Endothelial cell of umbilical vein (primary cell): ENCODE measurements at regions not wholly inside any gene's neighbourhood (a gene's known extent, or its start where the extent isn't known, plus 50 kb on each side); places are given as distances from the start of the nearest gene placed in this dataset.

ENCODE experiments used
- BruUV-seq: library from RNA; stranded (reverse); fragments of 400-500 nt; replicated peaks from 2 replicates; lab custom pipeline; 2021; lab: Mats Ljungman, UMichigan
- CTCF ChIA-PET: fragments of 300-600, 350-600 bp; sonication (Branson Sonifier 250); formaldehyde crosslinking; loops from one replicate; lab custom pipeline; 2021; ENCODE audit warnings: antibody characterized with exemption, inconsistent platforms; lab: Charles Lee
- POLR2A ChIA-PET: fragments of 300-600, 350-600 bp; sonication (Branson Sonifier 250); formaldehyde crosslinking; loops from one replicate; lab custom pipeline; 2021; ENCODE audit warnings: antibody characterized with exemption, inconsistent platforms; lab: Charles Lee
- DNase-seq: peaks from one replicate; pipeline ENCODE4 v3.0.0-alpha.2; 2011; ENCODE audit warnings: low read depth, low spot score
- FAIRE-seq: peaks from 2 replicates; lab custom pipeline; 2011; peaks lifted over from hg19 to GRCh38; lab: Jason Lieb, UNC
- H2AFZ ChIP-seq: 2 replicates; pipeline ENCODE4 v1.6.0; 2012; ENCODE audit warnings: low read depth, low read length, control low read depth, inconsistent platforms
- H3K27ac ChIP-seq: 2 replicates; pipeline ENCODE4 v1.5.1; 2011; ENCODE audit warnings: low read depth, mild to moderate bottlenecking, control low read depth, low read length, moderate library complexity; ENCODE audit not compliant: insufficient read depth
- H3K27me3 ChIP-seq, 2 experiments: 2 replicates each; pipeline versions ENCODE4 v1.6.0 to v1.6.1; 2011; ENCODE audit warnings: low read length in 2 of 2, mixed read lengths in 1 of 2; ENCODE audit not compliant: control insufficient read depth in 2 of 2, insufficient read depth in 2 of 2
- H3K36me3 ChIP-seq, 2 experiments: 2 replicates in 1 of 2; 3 replicates in 1 of 2; pipeline ENCODE4 v1.5.1; 2011; ENCODE audit warnings: low read length in 2 of 2, mild to moderate bottlenecking in 1 of 2, moderate library complexity in 1 of 2; ENCODE audit not compliant: control insufficient read depth in 2 of 2, insufficient read depth in 2 of 2; ENCODE audit errors: extremely low read depth in 1 of 2
- H3K4me1 ChIP-seq: 3 replicates; pipeline ENCODE4 v1.5.1; 2011; ENCODE audit warnings: mild to moderate bottlenecking, low read length; ENCODE audit not compliant: control insufficient read depth, insufficient read depth; ENCODE audit errors: extremely low read depth
- H3K4me2 ChIP-seq: 2 replicates; pipeline ENCODE4 v1.6.1; 2011; ENCODE audit warnings: low read length, control low read depth, mixed read lengths; ENCODE audit not compliant: insufficient read depth
- H3K4me3 ChIP-seq, 3 experiments: fragments of 200-600 bp in 1 of 3; sonication (generic), shearing (Covaris generic) in 1 of 3; replicated peaks in 1 of 3; 2 replicates each; pipeline ENCODE4 v1.5.1; 2011 to 2016; ENCODE audit warnings: control low read depth in 3 of 3, low read length in 3 of 3, mild to moderate bottlenecking in 2 of 3, inconsistent platforms in 1 of 3, low read depth in 1 of 3, moderate library complexity in 1 of 3; ENCODE audit not compliant: insufficient read depth in 1 of 3
- H3K79me2 ChIP-seq: 2 replicates; pipeline ENCODE4 v1.6.0; 2012; ENCODE audit warnings: low read length, inconsistent platforms; ENCODE audit not compliant: control insufficient read depth, insufficient read depth
- H3K9ac ChIP-seq: replicated peaks from 2 replicates; pipeline ENCODE3; 2011; ENCODE audit warnings: low read length, control low read depth; ENCODE audit not compliant: insufficient read depth; ENCODE audit errors: extremely low read depth
- H3K9me1 ChIP-seq: replicated peaks from 3 replicates; pipeline ENCODE4 v1.6.0; 2011; ENCODE audit warnings: mild to moderate bottlenecking, low read length; ENCODE audit not compliant: control insufficient read depth, insufficient read depth; ENCODE audit errors: extremely low read depth
- H3K9me3 ChIP-seq: replicated peaks from 2 replicates; pipeline ENCODE4 v1.5.1; 2012; ENCODE audit warnings: low read length, inconsistent platforms; ENCODE audit not compliant: control insufficient read depth, insufficient read depth
- H4K20me1 ChIP-seq: replicated peaks from 2 replicates; pipeline ENCODE3; 2011; ENCODE audit warnings: mild to moderate bottlenecking, low read length; ENCODE audit not compliant: control insufficient read depth, insufficient read depth; ENCODE audit errors: extremely low read depth
- CTCF ChIP-seq, 2 donors: IDR thresholded peaks; 1 replicate in 1 of 2; 2 replicates in 1 of 2; pipeline ENCODE4 v1.5.1; 2011; ENCODE audit warnings: low read length in 2 of 2, mild to moderate bottlenecking in 2 of 2, moderate library complexity in 2 of 2, control low read depth in 1 of 2, inconsistent platforms in 1 of 2, low read depth in 1 of 2; ENCODE audit not compliant: insufficient read depth in 1 of 2; ENCODE audit errors: extremely low read depth in 1 of 2
- GATA2 ChIP-seq: IDR thresholded peaks from 2 replicates; pipeline ENCODE4 v1.7.0; 2011; ENCODE audit warnings: low read depth, mild to moderate bottlenecking, moderate library complexity, mixed read lengths, low read length; ENCODE audit not compliant: insufficient read length, insufficient read depth
- dilution Hi-C: fragments of 300-500 bp; cut with MboI; formaldehyde crosslinking; loops from one replicate; pipeline ENCODE4 v1.15.0; 2019; ENCODE audit warnings: low sequenced_read_pairs; ENCODE audit not compliant: extremely low pct_ligation_motif_present
- intact Hi-C: fragments of 100-400 bp; cut with micrococcal nuclease; formaldehyde crosslinking; loops from one replicate; pipeline ENCODE4 v1.10.0; 2022

GRCh38 chr1:109822749-109823542, 59.2 kb upstream of the EPS8L3 start:
- Histone ChIP-seq H3K9me3 (no peaks in the 10 kb centered on the region), H3K4me1 (peaks cover 10% of the 10 kb centered on the region), H3K9ac (no peak overlapping the region), H2AFZ (no peak overlapping the region), H3K27me3 (no peaks in the 10 kb centered on the region), H3K27ac (no peak overlapping the region), H3K79me2 (no peaks in the 10 kb centered on the region), H3K4me3 (no peak overlapping the region), H3K9me1 (no peaks in the 10 kb centered on the region), H3K4me2 (no peak overlapping the region), H4K20me1 (no peaks in the 10 kb centered on the region), H3K36me3 (no peaks in the 10 kb centered on the region)
- no TSS peak for BruUV-seq
- DNase-seq (no peak), FAIRE-seq (no peak)
- dilution Hi-C loops (no loop called here), intact Hi-C loops (loop anchor here (5.0 kb wide), 1 partner anchor 54 kb away; no protein-coding TSS in a partner anchor)
- POLR2A ChIA-PET: no interaction called here
- CTCF ChIA-PET: interaction anchor here (1.1 to 2.7 kb wide), 5 partner anchors 21 to 161 kb away, joined by 3 to 11 read pairs (median 4); partner anchors contain the start of genes AHCYL1 and CSF1
- TF ChIP-seq CTCF (IDR thresholded peaks at IDR 0.05; ENCODE audit: extremely low read depth in 1 of 2, insufficient read depth in 1 of 2, low read depth in 1 of 2, low read length in 2 of 2) (no peak), GATA2 (no peak)
